Testis (tissue), 2 donors: ENCODE measurements at regions not wholly inside any gene's neighbourhood (a gene's known extent, or its start where the extent isn't known, plus 50 kb on each side); places are given as distances from the start of the nearest gene placed in this dataset.

Source experiments
- DNase-seq: peaks from one replicate; pipeline ENCODE4 v3.0.0-alpha.2; 2019
- H3K27ac ChIP-seq, 2 donors: fragments of 200-600 bp; sonication (generic); one replicate each; pipeline ENCODE4 v1.5.1; 2019
- H3K27me3 ChIP-seq: fragments of 200-600 bp; sonication (generic); one replicate; pipeline ENCODE4 v1.5.1; 2019
- H3K36me3 ChIP-seq: fragments of 200-600 bp; sonication (generic); one replicate; pipeline ENCODE4 v1.5.1; 2017; ENCODE audit warnings: low read depth; ENCODE audit errors: missing control alignments
- H3K4me1 ChIP-seq: fragments of 200-600 bp; sonication (generic); one replicate; pipeline ENCODE4 v1.5.1; 2019
- H3K4me3 ChIP-seq, 2 donors: fragments of 200-600 bp; sonication (generic); one replicate each; pipeline ENCODE4 v1.5.1; 2017 to 2019
- H3K9me3 ChIP-seq: fragments of 200-600 bp; sonication (generic); one replicate; pipeline ENCODE4 v1.5.1; 2017
- POLR2A ChIP-seq: fragments of 450-650 bp; IDR thresholded peaks from one replicate; pipeline ENCODE4 v1.6.1; 2017; ENCODE audit warnings: antibody characterized with exemption, mild to moderate bottlenecking, moderate library complexity
- WGBS, 2 donors: methylation state at CpG; one replicate each; pipeline ENCODE4 v1.1.5; 2018; 5-methylcytosine and 5-hydroxymethylcytosine counted together
- intact Hi-C: fragments of 100-400 bp; cut with DNase I; formaldehyde crosslinking; loops from one replicate; pipeline ENCODE4 v1.15.1; 2023; ENCODE audit warnings: low total_unique reads
- TF ChIP-seq, protein P1 (sequence below), 3 experiments: fragments of 450-650 bp in 2 of 3; fragments of 200-600 bp in 1 of 3; sonication (generic) in 1 of 3; IDR thresholded peaks; one replicate each; pipeline ENCODE4 v1.5.1; 2016 to 2019; ENCODE audit warnings: antibody characterized with exemption in 3 of 3, mild to moderate bottlenecking in 2 of 3, moderate library complexity in 1 of 3

DNA sequence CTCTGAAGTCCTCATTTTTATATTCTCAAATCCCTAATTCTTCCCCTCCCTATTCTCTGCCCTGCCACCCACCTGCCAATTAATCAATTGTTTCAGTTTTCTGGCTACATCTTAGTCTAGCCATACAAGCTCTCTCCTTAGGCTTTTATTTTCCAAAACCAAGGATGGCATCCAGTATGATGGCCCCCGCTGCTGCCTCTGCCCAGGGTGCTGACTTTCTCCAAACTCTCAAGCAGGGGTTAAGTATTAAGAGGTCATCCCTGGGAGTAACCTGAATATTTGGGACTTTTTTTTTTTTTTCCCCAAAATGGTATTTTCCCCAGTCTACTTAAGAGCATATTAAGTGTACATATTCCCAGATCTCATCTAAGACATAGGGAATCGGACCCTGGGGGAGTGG is 183.8 kb downstream of the DHX35 start:
- Histone ChIP-seq H3K27me3 (no peaks in the 10 kb centered on the region), H3K36me3 (no peaks in the 10 kb centered on the region), H3K4me1 (no peaks in the 10 kb centered on the region), H3K4me3 (no peak overlapping the region), H3K27ac (no peak overlapping the region), H3K9me3 (no peaks in the 10 kb centered on the region)
- WGBS, 2 donors = 62 to 71% methylated on average over 2 of the region's 2 CpGs
- no peak for DNase-seq
- no peak for TF ChIP-seq POLR2A
- TF ChIP-seq, protein P1, sequence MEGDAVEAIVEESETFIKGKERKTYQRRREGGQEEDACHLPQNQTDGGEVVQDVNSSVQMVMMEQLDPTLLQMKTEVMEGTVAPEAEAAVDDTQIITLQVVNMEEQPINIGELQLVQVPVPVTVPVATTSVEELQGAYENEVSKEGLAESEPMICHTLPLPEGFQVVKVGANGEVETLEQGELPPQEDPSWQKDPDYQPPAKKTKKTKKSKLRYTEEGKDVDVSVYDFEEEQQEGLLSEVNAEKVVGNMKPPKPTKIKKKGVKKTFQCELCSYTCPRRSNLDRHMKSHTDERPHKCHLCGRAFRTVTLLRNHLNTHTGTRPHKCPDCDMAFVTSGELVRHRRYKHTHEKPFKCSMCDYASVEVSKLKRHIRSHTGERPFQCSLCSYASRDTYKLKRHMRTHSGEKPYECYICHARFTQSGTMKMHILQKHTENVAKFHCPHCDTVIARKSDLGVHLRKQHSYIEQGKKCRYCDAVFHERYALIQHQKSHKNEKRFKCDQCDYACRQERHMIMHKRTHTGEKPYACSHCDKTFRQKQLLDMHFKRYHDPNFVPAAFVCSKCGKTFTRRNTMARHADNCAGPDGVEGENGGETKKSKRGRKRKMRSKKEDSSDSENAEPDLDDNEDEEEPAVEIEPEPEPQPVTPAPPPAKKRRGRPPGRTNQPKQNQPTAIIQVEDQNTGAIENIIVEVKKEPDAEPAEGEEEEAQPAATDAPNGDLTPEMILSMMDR (IDR thresholded peaks at IDR 0.05) = no peak
- intact Hi-C loops = no loop called here

GRCh38 chr20:39144757-39145156 is 182.6 kb downstream of the DHX35 start:
- TF ChIP-seq, protein P1 (IDR thresholded peaks at IDR 0.05) = no peak
- no peak for TF ChIP-seq POLR2A
- Histone ChIP-seq H3K27me3 (no peaks in the 10 kb centered on the region), H3K36me3 (no peaks in the 10 kb centered on the region), H3K4me3 (no peak overlapping the region), H3K4me1 (no peaks in the 10 kb centered on the region), H3K9me3 (no peaks in the 10 kb centered on the region), H3K27ac (no peak overlapping the region)
- WGBS, 2 donors = 90 to 94% methylated on average over 4 of the region's 4 CpGs
- DNase-seq = no peak
- intact Hi-C loops = no loop called here

DNA sequence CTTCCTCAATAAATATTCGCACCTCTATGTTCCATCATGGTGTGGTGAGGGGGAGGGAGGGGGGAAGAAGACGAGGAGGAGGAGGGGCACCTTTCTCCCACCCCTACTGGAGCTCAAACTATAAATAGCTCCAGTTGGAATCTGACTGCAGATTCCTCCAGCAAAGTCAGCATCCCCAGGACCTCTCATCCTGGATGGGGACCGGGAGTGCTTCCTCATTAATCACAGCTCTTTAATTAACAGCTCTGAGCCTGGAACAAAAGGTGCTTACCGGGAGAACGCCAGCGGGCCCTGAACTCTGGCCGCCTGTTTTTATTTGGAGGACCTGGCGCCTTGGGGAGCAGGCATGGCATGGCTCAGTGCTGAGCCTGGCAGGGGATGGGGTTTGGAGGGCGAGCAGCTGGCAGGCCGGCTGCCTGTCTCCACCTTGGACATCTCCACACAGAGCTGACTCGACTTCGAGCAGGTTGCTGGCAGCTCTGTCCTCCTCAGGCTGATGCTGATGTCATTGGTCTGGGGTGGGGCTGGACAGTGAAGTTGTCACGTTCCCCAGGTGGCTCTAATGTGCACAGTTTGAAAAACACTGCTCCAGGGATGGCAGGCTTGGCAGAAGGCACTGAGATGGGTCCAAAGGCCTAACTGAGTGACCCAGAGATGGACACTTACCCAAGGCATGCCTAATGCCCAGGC is 180.4 kb downstream of the DHX35 start:
- WGBS, 2 donors = 44 to 51% methylated on average over 8 to 13 of the region's 13 CpGs
- H3K27me3 ChIP-seq = no peaks in the 10 kb centered on the region

DNA sequence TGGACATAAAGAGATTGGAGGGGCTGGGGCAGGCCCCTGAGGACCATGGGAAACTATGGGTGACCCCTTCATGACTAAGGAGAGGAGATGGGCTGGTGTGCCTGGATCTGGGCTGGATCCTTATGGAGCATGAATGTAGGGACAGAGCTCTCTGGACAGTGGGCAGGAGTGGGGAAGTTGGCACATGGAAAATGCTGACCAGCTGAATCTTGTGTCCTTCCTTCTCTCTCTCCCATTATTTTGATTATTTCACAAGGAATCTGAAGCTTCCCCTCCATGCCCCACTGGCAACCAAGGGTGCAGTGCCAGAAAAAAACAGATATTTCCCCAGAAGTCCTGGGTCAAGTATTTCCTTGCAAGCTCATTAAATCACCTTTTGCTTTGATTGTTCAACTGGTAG is 175.2 kb downstream of the DHX35 start:
- no peak for TF ChIP-seq POLR2A
- TF ChIP-seq, protein P1 (IDR thresholded peaks at IDR 0.05) = no peak
- Histone ChIP-seq H3K27ac (no peak overlapping the region), H3K4me3 (no peak overlapping the region), H3K36me3 (no peaks in the 10 kb centered on the region), H3K4me1 (no peaks in the 10 kb centered on the region), H3K9me3 (no peaks in the 10 kb centered on the region), H3K27me3 (no peaks in the 10 kb centered on the region)
- intact Hi-C loops = no loop called here
- no peak for DNase-seq

More for the DNA sequence above, 180.4 kb downstream of the DHX35 start:
- no peak for DNase-seq
- TF ChIP-seq POLR2A = no peak
- TF ChIP-seq, protein P1 (IDR thresholded peaks at IDR 0.05) = no peak
- H3K36me3 ChIP-seq = no peaks in the 10 kb centered on the region
- H3K4me1 ChIP-seq = no peaks in the 10 kb centered on the region
- H3K9me3 ChIP-seq = no peaks in the 10 kb centered on the region
- intact Hi-C loops = no loop called here
- no peak overlapping the region for H3K27ac ChIP-seq
- H3K4me3 ChIP-seq = no peak overlapping the region

GRCh38 chr20:39136798-39137197 is 174.7 kb downstream of the DHX35 start:
- Histone ChIP-seq H3K4me1 (no peaks in the 10 kb centered on the region), H3K27me3 (no peaks in the 10 kb centered on the region), H3K36me3 (no peaks in the 10 kb centered on the region), H3K27ac (no peak overlapping the region), H3K9me3 (no peaks in the 10 kb centered on the region), H3K4me3 (no peak overlapping the region)
- 47 to 54% methylated on average over 6 of the region's 6 CpGs for WGBS, 2 donors
- no peak for TF ChIP-seq POLR2A
- TF ChIP-seq, protein P1 (IDR thresholded peaks at IDR 0.05) = no peak
- intact Hi-C loops = no loop called here
- no peak for DNase-seq
